K562 (cell line): ENCODE measurements at regions not wholly inside any gene's neighbourhood (a gene's known extent, or its start where the extent isn't known, plus 50 kb on each side); places are given as distances from the start of the nearest gene placed in this dataset.

Source experiments
- ATAC-seq: fragments of 200-7000 bp; cut with Tn5 transposase; 3 replicates; pipeline ENCODE4 v1.9.1; 2020; ENCODE audit warnings: moderate library complexity
- BruUV-seq: library from RNA; stranded (reverse); fragments of 400-500 nt; replicated peaks from 2 replicates; lab custom pipeline; 2021; lab: Mats Ljungman, UMichigan
- CTCF ChIA-PET: fragments of 300-600 bp; formaldehyde crosslinking; extraction: SDS; loops from one replicate; lab custom pipeline; 2021; ENCODE audit warnings: low intra/inter-chr PET ratio; lab: Yijun Ruan, JAX
- POLR2A ChIA-PET: fragments of 300-600, 350-650 bp; sonication (Branson Sonifier 250); formaldehyde crosslinking; extraction: SDS; loops from one replicate; lab custom pipeline; 2021; ENCODE audit warnings: antibody characterized with exemption, inconsistent platforms; lab: Yijun Ruan, JAX
- DNase-seq, 4 experiments: peaks; one replicate each; pipeline versions ENCODE4 v3.0.0 to v3.0.0-alpha.2; 2011 to 2018; ENCODE audit warnings: low spot score in 3 of 4, mixed read lengths in 3 of 4; ENCODE audit errors: extremely low read depth in 1 of 4
- FAIRE-seq: peaks from 2 replicates; lab custom pipeline; 2011; peaks lifted over from hg19 to GRCh38; lab: Jason Lieb, UNC
- H2AFZ ChIP-seq: 2 replicates; pipeline ENCODE4 v1.6.0; 2011; ENCODE audit warnings: low read depth, low read length, control low read depth, inconsistent platforms
- H3K27ac ChIP-seq: fragments of 200-600 bp; 3 replicates; pipeline ENCODE4 v1.8.0; 2011; ENCODE audit warnings: low read depth, mild to moderate bottlenecking, control low read depth, inconsistent platforms, low read length, moderate library complexity, mixed read lengths; ENCODE audit errors: extremely low read depth
- H3K27me3 ChIP-seq, 2 experiments: fragments of 300-600 bp in 1 of 2; 2 replicates in 1 of 2; 3 replicates in 1 of 2; pipeline versions ENCODE4 v1.6.0 to v1.8.0; 2011; ENCODE audit warnings: inconsistent platforms in 2 of 2, low read length in 2 of 2, mild to moderate bottlenecking in 1 of 2, mixed read lengths in 1 of 2, moderate library complexity in 1 of 2; ENCODE audit not compliant: control insufficient read depth in 2 of 2, insufficient read depth in 2 of 2
- H3K36me3 ChIP-seq: fragments of 300-600 bp; 3 replicates; pipeline ENCODE4 v1.8.0; 2011; ENCODE audit warnings: mild to moderate bottlenecking, low read length, inconsistent platforms; ENCODE audit not compliant: control insufficient read depth, insufficient read depth
- H3K4me1 ChIP-seq, 2 experiments: fragments of 200-600 bp in 1 of 2; replicated peaks in 1 of 2; 2 replicates in 1 of 2; 3 replicates in 1 of 2; pipeline versions ENCODE4 v1.5.1 to v1.8.0; 2011; ENCODE audit warnings: inconsistent platforms in 2 of 2, low read length in 2 of 2, mild to moderate bottlenecking in 1 of 2, mixed read lengths in 1 of 2, moderate library complexity in 1 of 2; ENCODE audit not compliant: control insufficient read depth in 2 of 2, insufficient read depth in 2 of 2
- H3K4me2 ChIP-seq: 2 replicates; pipeline ENCODE4 v1.6.1; 2011; ENCODE audit warnings: low read length, control low read depth, inconsistent platforms, mixed read lengths; ENCODE audit not compliant: insufficient read depth
- H3K4me3 ChIP-seq: fragments of 200-600 bp; sonication (generic), shearing (Covaris generic); 2 replicates; pipeline ENCODE4 v1.5.1; 2016; ENCODE audit warnings: control low read depth, inconsistent platforms
- H3K79me2 ChIP-seq: fragments of 200-600 bp; 3 replicates; pipeline ENCODE4 v1.8.0; 2011; ENCODE audit warnings: low read length, inconsistent platforms; ENCODE audit not compliant: control insufficient read depth, insufficient read depth
- H3K9ac ChIP-seq, 2 experiments: 2 replicates each; pipeline versions ENCODE4 v1.6.0 to v1.6.1; 2011; ENCODE audit warnings: low read depth in 2 of 2, low read length in 2 of 2, control low read depth in 1 of 2, inconsistent platforms in 1 of 2, mild to moderate bottlenecking in 1 of 2, mixed read lengths in 1 of 2; ENCODE audit not compliant: insufficient read depth in 1 of 2
- H3K9me1 ChIP-seq: one replicate; pipeline ENCODE4 v1.6.0; 2011; ENCODE audit warnings: inconsistent platforms, mild to moderate bottlenecking, low read length, moderate library complexity; ENCODE audit not compliant: control insufficient read depth, insufficient read depth
- H3K9me3 ChIP-seq: replicated peaks from 2 replicates; pipeline ENCODE4 v1.5.1; 2011; ENCODE audit warnings: low read depth, low read length, inconsistent platforms; ENCODE audit not compliant: control insufficient read depth, insufficient read depth
- H4K20me1 ChIP-seq: replicated peaks from 2 replicates; pipeline ENCODE4 v1.6.1; 2011; ENCODE audit warnings: low read length, inconsistent platforms, mixed read lengths; ENCODE audit not compliant: control insufficient read depth, insufficient read depth
- ADNP ChIP-seq: fragments of 200-800 bp; sonication (Bioruptor generic); IDR thresholded peaks from 2 replicates; pipeline ENCODE4 v1.6.1; 2016; ENCODE audit warnings: missing genetic modification characterization, missing compliant biosample characterization
- ATF3 ChIP-seq, 2 experiments: fragments of 450-650 bp in 1 of 2; sonication (generic) in 1 of 2; formaldehyde crosslinking in 1 of 2; IDR thresholded peaks in 1 of 2; conservative IDR thresholded peaks in 1 of 2; 2 replicates each; pipeline versions ENCODE4 v1.6.1 to v1.8.1; 2016 to 2023; ENCODE audit warnings: mild to moderate bottlenecking in 2 of 2, moderate library complexity in 2 of 2, inconsistent platforms in 1 of 2, missing genetic modification reagents in 1 of 2
- CREBBP ChIP-seq: IDR thresholded peaks from one replicate; pipeline ENCODE4 v1.6.1; 2012; ENCODE audit warnings: low read depth, mild to moderate bottlenecking, control low read depth, inconsistent platforms, low read length
- FOSL1 ChIP-seq: fragments of 200-800 bp; sonication (Bioruptor generic); conservative IDR thresholded peaks from 2 replicates; pipeline ENCODE4 v1.6.1; 2016; ENCODE audit warnings: missing genetic modification characterization, missing compliant biosample characterization
- GMEB1 ChIP-seq: fragments of 250-450 bp; sonication (Bioruptor Pico); IDR thresholded peaks from 2 replicates; pipeline ENCODE4 v1.4.0; 2020; ENCODE audit warnings: mild to moderate bottlenecking
- ID3 ChIP-seq, 2 experiments: fragments of 250-450 bp in 1 of 2; fragments of 450-650 bp in 1 of 2; sonication (Bioruptor Pico) in 1 of 2; IDR thresholded peaks; 2 replicates each; pipeline versions ENCODE4 v1.6.1 to v1.8.0; 2016 to 2021; ENCODE audit warnings: mild to moderate bottlenecking in 2 of 2, moderate library complexity in 2 of 2, missing compliant biosample characterization in 1 of 2, missing genetic modification characterization in 1 of 2
- ZNF512 ChIP-seq: IDR thresholded peaks from 2 replicates; pipeline ENCODE4 v1.6.1; 2016; ENCODE audit warnings: missing genetic modification characterization, missing compliant biosample characterization
- ZNF589 ChIP-seq: fragments of 200-800 bp; sonication (Bioruptor generic); IDR thresholded peaks from 2 replicates; pipeline ENCODE4 v1.6.1; 2016; ENCODE audit warnings: low read depth, missing genetic modification characterization, missing compliant biosample characterization
- WGBS: fragments of 100-300 bp; shearing (Covaris generic); methylation state at CpG from one replicate; pipeline ENCODE4 v1.1.6; 2016; ENCODE audit warnings: low coverage, mixed read lengths; ENCODE audit not compliant: insufficient coverage; ENCODE audit errors: missing lambda C conversion rate; 5-methylcytosine and 5-hydroxymethylcytosine counted together
- in situ Hi-C: fragments of 300-500 bp; cut with MboI; formaldehyde crosslinking; loops from 4 replicates; pipeline ENCODE4 v1.15.0; 2018; ENCODE audit warnings: inconsistent platforms, mixed read lengths
- intact Hi-C: fragments of 100-400 bp; cut with micrococcal nuclease; formaldehyde crosslinking; loops from 2 replicates; pipeline ENCODE4 v1.14.2; 2022

GRCh38 chr15:95032156-95032555, 800.8 kb downstream of the MCTP2 start (continued):
- TF ChIP-seq GMEB1: no peak

DNA sequence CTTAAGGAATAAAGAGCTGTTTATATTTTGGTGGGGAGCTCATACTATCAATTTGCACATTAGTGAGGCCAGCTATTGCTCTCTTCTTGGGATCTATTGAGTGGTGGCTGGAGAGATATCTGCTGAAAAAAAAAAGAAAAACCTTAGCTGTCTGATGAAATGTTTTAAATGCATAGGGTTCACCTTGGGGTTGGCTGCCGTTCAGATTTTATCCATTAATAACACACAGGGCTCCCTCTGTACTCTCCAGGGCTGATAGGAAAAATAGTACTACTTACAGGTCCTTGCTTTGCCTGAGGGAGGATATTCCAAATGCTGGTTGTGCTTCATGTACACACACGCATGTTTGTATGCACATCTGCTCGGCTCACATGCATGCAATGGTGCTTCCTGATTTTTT, 803.7 kb downstream of the MCTP2 start:
- no peak for FAIRE-seq
- H3K4me3 ChIP-seq: no peak overlapping the region
- no peaks in the 10 kb centered on the region for H3K4me1 ChIP-seq
- H3K79me2 ChIP-seq: no peaks in the 10 kb centered on the region
- no peaks in the 10 kb centered on the region for H3K9me3 ChIP-seq
- no peaks in the 10 kb centered on the region for H4K20me1 ChIP-seq
- H3K36me3 ChIP-seq: no peaks in the 10 kb centered on the region; the same call in 2 of the 3 replicates
- no peaks in the 10 kb centered on the region for H3K27me3 ChIP-seq
- intact Hi-C loops: no loop called here
- ChIA-PET CTCF (no interaction called here), POLR2A (no interaction called here)
- no peak overlapping the region for H2AFZ ChIP-seq
- H3K9me1 ChIP-seq: no peaks in the 10 kb centered on the region
- ATAC-seq: no peak
- H3K27ac ChIP-seq: no peak overlapping the region
- H3K9ac ChIP-seq: no peak overlapping the region
- TF ChIP-seq CREBBP: no peak
- no TSS peak for BruUV-seq
- 77% methylated on average over 3 of the region's 3 CpGs for WGBS
- in situ Hi-C loops: no loop called here
- H3K4me2 ChIP-seq: no peak overlapping the region
- no peak for DNase-seq

- 100% methylated on average over 1 of the region's 1 CpG for WGBS
- ChIA-PET POLR2A (no interaction called here), CTCF (no interaction called here)
- H3K4me1 ChIP-seq: no peaks in the 10 kb centered on the region
- peaks cover 2% of the 10 kb centered on the region; the same call in 1 of the 3 replicates for H3K36me3 ChIP-seq
- H3K27me3 ChIP-seq: no peaks in the 10 kb centered on the region
- no TSS peak for BruUV-seq
- no peak overlapping the region for H2AFZ ChIP-seq
- H3K9me3 ChIP-seq: no peaks in the 10 kb centered on the region; the same call in 1 of the 2 replicates
- H3K9ac ChIP-seq: no peak overlapping the region
- intact Hi-C loops: no loop called here
- no peaks in the 10 kb centered on the region for H3K79me2 ChIP-seq
- H3K27ac ChIP-seq: no peak overlapping the region
- in situ Hi-C loops: no loop called here
- H3K9me1 ChIP-seq: no peaks in the 10 kb centered on the region
- H3K4me3 ChIP-seq: no peak overlapping the region
- H3K4me2 ChIP-seq: no peak overlapping the region
- no peak for FAIRE-seq
- no peak for ATAC-seq
- no peak for DNase-seq
- H4K20me1 ChIP-seq: no peaks in the 10 kb centered on the region
- TF ChIP-seq ZNF512 (no peak), FOSL1 (tag) (peak; percentile 79), ZNF589 (CRISPR knock-in tag) (no peak), ATF3 (IDR thresholded peaks at IDR 0.05) (peak; percentile 57), ATF3 (CRISPR knock-in tag; conservative IDR thresholded peaks at IDR 0.05) (no peak), ADNP (tag) (peak; percentile 32; the same call in 1 of the 2 replicates), ID3 (CRISPR knock-in tag; IDR thresholded peaks at IDR 0.05) (no peak), ID3 (tag; IDR thresholded peaks at IDR 0.05) (no peak)
Measured at GRCh38 chr15:95041297-95041696, 809.9 kb downstream of the MCTP2 start.
